Activated T-cell treated with anti-CD3 and anti-CD28 coated beads for 4 hours (primary cell): ENCODE measurements at regions not wholly inside any gene's neighbourhood (a gene's known extent, or its start where the extent isn't known, plus 50 kb on each side); places are given as distances from the start of the nearest gene placed in this dataset.

Experiments used
- DNase-seq: peaks from one replicate; pipeline ENCODE4 v3.0.0-alpha.2; 2020

- no peak for DNase-seq
Observed at GRCh38 chr13:33520468-33520839, 234.9 kb upstream of the STARD13 start.

- no peak for DNase-seq
Observed at GRCh38 chr13:33524086-33524485, 238.5 kb upstream of the STARD13 start.

GRCh38 chr13:33525763-33526162 is 240.2 kb upstream of the STARD13 start:
- no peak for DNase-seq

- no peak for DNase-seq
Observed at GRCh38 chr13:33526718-33527117, 241.2 kb upstream of the STARD13 start.

- no peak for DNase-seq
Observed at GRCh38 chr13:33528896-33529295, 243.3 kb upstream of the STARD13 start.

GRCh38 chr13:33531484-33531883 is 245.9 kb upstream of the STARD13 start:
- no peak for DNase-seq

GRCh38 chr13:33535061-33535460 is 249.5 kb upstream of the STARD13 start:
- no peak for DNase-seq

- no peak for DNase-seq
Observed at GRCh38 chr13:33536601-33537000, 251.0 kb upstream of the STARD13 start.

GRCh38 chr13:33537026-33537425 is 251.5 kb upstream of the STARD13 start:
- no peak for DNase-seq

GRCh38 chr13:33537676-33538075 is 252.1 kb upstream of the STARD13 start:
- no peak for DNase-seq

- no peak for DNase-seq
Observed at GRCh38 chr13:33541456-33541855, 255.9 kb upstream of the STARD13 start.

- DNase-seq = no peak
Observed at GRCh38 chr13:33541962-33542308, 256.4 kb upstream of the STARD13 start.

GRCh38 chr13:33542309-33543088 is 256.9 kb upstream of the STARD13 start:
- peak; percentile 97 for DNase-seq

- no peak for DNase-seq
Observed at GRCh38 chr13:33543089-33543459, 257.5 kb upstream of the STARD13 start.

GRCh38 chr13:33543631-33544265 is 258.2 kb upstream of the STARD13 start:
- no peak for DNase-seq

- no peak for DNase-seq
Observed at GRCh38 chr13:33544308-33544707, 258.8 kb upstream of the STARD13 start.

- DNase-seq = no peak
Observed at GRCh38 chr13:33545492-33545891, 259.9 kb upstream of the STARD13 start.

GRCh38 chr13:33547035-33547434 is 261.5 kb upstream of the STARD13 start:
- DNase-seq = no peak

- DNase-seq = no peak
Observed at GRCh38 chr13:33548069-33548468, 262.5 kb upstream of the STARD13 start.

GRCh38 chr13:33550276-33550675 is 264.7 kb upstream of the STARD13 start:
- no peak for DNase-seq

GRCh38 chr13:33550885-33551284 is 265.3 kb upstream of the STARD13 start:
- no peak for DNase-seq

GRCh38 chr13:33554919-33555791 is 262.8 kb upstream of the RFC3 start:
- no peak for DNase-seq

- no peak for DNase-seq
Observed at GRCh38 chr13:33556828-33557227, 261.1 kb upstream of the RFC3 start.

GRCh38 chr13:33560726-33561125 is 257.2 kb upstream of the RFC3 start:
- no peak for DNase-seq
